ENCODE measurements at regions not wholly inside any gene's neighbourhood (a gene's known extent, or its start where the extent isn't known, plus 50 kb on each side); places are given as distances from the start of the nearest gene placed in this dataset.

DNA sequence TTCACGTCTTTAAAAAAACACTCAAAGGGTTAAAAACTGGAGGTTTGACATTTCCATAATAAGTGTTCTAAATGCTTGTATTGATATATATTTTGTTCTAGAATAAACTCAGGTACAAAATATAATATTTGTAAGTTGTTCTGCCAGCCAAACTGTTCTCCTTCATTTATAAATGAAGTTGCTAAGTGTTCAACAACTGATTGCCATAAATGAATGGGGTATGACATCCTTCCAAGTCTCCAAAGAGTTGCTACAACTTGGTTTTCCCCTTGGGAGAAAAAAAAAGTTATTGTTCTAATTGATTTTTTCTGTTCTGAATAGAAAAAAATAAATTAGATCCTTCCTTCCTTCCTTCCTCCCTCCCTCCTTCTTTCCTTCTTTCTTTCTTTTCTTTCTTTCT is 65.4 kb upstream of the BLID start:
- TF ChIP-seq EZH2 (IDR thresholded peaks at IDR 0.05), result no peak
- no peak for TF ChIP-seq POLR2AphosphoS5 (IDR thresholded peaks at IDR 0.05; ENCODE audit: borderline replicate concordance, low read depth, low read length)
- no peak for TF ChIP-seq FOXP2 (optimal IDR thresholded peaks at IDR 0.05; ENCODE audit: control extremely low read depth, extremely low read length, insufficient read depth)

Measured in SK-N-MC (cell line).